ENCODE measurements at regions not wholly inside any gene's neighbourhood (a gene's known extent, or its start where the extent isn't known, plus 50 kb on each side); places are given as distances from the start of the nearest gene placed in this dataset.

DNA sequence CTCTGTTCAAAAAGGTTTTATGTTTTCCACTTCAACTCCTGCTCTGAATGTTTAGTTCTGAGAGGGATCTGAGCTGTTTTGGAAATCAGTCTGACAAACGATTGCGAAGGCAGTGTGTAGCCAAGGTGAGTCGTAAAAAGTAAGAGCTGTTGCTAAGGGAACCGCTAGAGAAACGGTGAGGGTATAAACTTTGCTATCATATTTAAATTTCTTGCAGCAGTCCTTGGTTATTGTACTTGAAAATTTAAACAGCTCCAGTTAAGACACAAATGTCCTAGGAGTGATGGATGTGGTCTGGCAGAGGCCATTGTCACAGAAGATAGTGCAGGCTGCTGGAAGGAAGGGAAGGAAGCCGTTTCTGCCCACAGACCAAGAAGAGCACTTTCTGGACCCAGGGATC, 64.9 kb upstream of the CITED2 start:
- TF ChIP-seq YY1 (IDR thresholded peaks at IDR 0.05; ENCODE audit: insufficient read depth, insufficient read length) (no peak), SUZ12 (IDR thresholded peaks at IDR 0.05; ENCODE audit: extremely low read depth, insufficient read depth, insufficient read length) (no peak)
